C4-2B (cell line): ENCODE measurements at regions not wholly inside any gene's neighbourhood (a gene's known extent, or its start where the extent isn't known, plus 50 kb on each side); places are given as distances from the start of the nearest gene placed in this dataset.

ENCODE experiments used
- ZFX ChIP-seq: fragments of 450-650 bp; IDR thresholded peaks from 2 replicates; pipeline ENCODE4 v1.6.1; 2017
- TF ChIP-seq, protein P1 (sequence below): fragments of 450-650 bp; conservative IDR thresholded peaks from 2 replicates; pipeline ENCODE4 v1.5.1; 2017; ENCODE audit warnings: mild to moderate bottlenecking

DNA sequence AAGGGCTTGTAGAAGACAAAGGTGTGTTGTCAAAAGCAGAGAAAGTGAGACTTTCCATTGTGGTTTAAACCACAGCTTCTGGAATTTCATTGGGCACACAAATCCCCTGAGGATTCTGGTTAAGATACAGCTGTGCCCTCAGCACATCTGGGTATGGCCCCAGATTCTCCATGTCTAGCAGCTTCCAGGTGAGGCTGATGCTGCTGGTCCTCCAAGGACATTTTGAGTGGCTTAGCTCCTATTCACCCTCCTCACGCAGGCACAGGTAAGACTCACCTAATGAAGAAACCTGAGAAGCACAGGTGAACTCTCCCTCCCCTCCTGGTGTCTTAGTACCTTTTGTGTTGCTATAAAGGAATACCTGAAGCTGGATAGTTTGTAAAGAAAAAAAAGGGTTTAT, 88.9 kb upstream of the IGLL5 start:
- TF ChIP-seq, protein P1, sequence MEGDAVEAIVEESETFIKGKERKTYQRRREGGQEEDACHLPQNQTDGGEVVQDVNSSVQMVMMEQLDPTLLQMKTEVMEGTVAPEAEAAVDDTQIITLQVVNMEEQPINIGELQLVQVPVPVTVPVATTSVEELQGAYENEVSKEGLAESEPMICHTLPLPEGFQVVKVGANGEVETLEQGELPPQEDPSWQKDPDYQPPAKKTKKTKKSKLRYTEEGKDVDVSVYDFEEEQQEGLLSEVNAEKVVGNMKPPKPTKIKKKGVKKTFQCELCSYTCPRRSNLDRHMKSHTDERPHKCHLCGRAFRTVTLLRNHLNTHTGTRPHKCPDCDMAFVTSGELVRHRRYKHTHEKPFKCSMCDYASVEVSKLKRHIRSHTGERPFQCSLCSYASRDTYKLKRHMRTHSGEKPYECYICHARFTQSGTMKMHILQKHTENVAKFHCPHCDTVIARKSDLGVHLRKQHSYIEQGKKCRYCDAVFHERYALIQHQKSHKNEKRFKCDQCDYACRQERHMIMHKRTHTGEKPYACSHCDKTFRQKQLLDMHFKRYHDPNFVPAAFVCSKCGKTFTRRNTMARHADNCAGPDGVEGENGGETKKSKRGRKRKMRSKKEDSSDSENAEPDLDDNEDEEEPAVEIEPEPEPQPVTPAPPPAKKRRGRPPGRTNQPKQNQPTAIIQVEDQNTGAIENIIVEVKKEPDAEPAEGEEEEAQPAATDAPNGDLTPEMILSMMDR: no peak
- TF ChIP-seq ZFX: no peak
